ENCODE measurements at regions not wholly inside any gene's neighbourhood (a gene's known extent, or its start where the extent isn't known, plus 50 kb on each side); places are given as distances from the start of the nearest gene placed in this dataset.
"Not testable (repeated sequence)": the region's sequence is repeated elsewhere in the genome, so short reads cannot be mapped to it uniquely, and the experiment has no call there.

DNA sequence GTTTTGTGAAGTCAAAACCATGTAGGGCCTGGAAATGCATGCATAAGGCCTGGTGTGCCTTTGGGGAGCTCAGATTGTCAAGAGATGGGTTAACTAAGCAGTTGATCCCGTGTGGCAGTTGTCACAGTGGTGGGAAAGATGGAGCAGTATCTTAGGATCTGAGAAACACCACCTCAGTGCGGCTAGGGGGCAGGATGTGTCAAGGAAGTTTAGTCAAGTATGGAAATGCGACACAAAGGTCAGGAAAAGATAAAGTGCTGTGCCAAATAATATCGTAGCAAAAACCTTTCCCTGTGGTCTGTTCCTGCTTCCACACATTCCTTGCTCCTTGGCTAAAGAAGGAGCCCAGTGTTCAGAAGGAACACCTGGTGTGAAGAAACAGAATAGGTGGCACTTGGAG is 396.4 kb downstream of the EDEM1 start:
- H3K4me3 ChIP-seq (ENCODE audit: low read depth, low read length), result no peak overlapping the region
- H3K36me3 ChIP-seq, result no peaks in the 10 kb centered on the region
- H3K4me1 ChIP-seq, result no peaks in the 10 kb centered on the region
- TF ChIP-seq, protein P1, sequence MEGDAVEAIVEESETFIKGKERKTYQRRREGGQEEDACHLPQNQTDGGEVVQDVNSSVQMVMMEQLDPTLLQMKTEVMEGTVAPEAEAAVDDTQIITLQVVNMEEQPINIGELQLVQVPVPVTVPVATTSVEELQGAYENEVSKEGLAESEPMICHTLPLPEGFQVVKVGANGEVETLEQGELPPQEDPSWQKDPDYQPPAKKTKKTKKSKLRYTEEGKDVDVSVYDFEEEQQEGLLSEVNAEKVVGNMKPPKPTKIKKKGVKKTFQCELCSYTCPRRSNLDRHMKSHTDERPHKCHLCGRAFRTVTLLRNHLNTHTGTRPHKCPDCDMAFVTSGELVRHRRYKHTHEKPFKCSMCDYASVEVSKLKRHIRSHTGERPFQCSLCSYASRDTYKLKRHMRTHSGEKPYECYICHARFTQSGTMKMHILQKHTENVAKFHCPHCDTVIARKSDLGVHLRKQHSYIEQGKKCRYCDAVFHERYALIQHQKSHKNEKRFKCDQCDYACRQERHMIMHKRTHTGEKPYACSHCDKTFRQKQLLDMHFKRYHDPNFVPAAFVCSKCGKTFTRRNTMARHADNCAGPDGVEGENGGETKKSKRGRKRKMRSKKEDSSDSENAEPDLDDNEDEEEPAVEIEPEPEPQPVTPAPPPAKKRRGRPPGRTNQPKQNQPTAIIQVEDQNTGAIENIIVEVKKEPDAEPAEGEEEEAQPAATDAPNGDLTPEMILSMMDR (IDR thresholded peaks at IDR 0.05; ENCODE audit: low read depth, low read length), result no peak
- no peak for DNase-seq
- H3K27me3 ChIP-seq, result no peaks in the 10 kb centered on the region
- H3K9me3 ChIP-seq, result no peaks in the 10 kb centered on the region

DNA sequence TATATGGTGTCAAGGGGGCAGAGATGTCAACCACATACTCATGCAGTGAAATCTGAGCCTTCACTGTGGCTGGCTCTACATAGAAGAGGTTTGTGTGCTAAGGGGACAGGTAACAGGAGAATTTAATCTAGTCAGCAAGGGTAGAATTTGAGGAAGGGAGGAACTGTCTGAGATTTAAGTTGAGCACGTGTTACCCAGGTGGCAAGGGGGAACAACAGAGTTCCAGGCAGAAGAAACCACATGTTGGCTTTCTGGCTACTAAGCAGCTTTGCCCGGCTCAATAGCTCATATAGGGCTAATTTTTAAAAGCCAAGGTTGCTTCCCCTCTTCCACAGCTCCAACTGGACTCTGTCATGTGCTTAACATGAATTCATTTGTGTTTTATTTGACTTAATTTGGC is 397.6 kb downstream of the EDEM1 start:
- no peak for DNase-seq
- Histone ChIP-seq H3K4me1 (no peaks in the 10 kb centered on the region), H3K9me3 (no peaks in the 10 kb centered on the region), H3K36me3 (no peaks in the 10 kb centered on the region), H3K4me3 (ENCODE audit: low read depth, low read length) (no peak overlapping the region), H3K27me3 (no peaks in the 10 kb centered on the region)
- TF ChIP-seq, protein P1 (IDR thresholded peaks at IDR 0.05; ENCODE audit: low read depth, low read length), result no peak

DNA sequence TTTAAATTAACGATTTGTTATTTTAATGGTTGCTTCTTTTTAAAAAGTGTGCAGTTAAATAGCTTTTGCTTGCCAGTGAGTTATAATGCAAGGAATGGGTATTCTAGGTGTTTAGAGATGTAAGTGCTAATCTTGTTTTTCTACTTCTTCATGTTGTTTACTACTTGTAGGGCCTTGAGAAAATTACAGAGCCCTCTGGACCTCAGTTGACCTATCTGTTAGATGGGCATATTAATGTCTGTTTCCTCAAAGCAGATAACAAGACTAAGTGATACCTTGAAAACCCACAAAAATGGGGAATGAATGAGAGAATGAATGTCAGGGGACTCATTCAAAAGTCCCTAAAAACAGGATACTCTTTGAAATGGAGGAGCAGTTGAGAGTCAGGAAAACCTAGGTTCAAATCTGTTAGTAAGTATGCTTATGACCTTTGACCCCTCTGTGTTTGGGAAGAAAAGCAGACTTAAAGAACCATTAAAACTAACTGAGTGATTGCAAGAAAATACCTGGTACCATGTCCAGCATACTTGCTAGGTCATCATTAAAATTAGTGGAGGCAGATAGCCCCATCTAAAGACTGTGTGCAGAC is 419.5 kb downstream of the EDEM1 start:
- TF ChIP-seq, protein P1 (IDR thresholded peaks at IDR 0.05; ENCODE audit: low read depth, low read length), result no peak
- H3K36me3 ChIP-seq, result no peaks in the 10 kb centered on the region
- no peaks in the 10 kb centered on the region for H3K9me3 ChIP-seq
- no peak overlapping the region for H3K4me3 ChIP-seq (ENCODE audit: low read depth, low read length)
- no peaks in the 10 kb centered on the region for H3K27me3 ChIP-seq
- H3K4me1 ChIP-seq, result no peaks in the 10 kb centered on the region
- no peak for DNase-seq

DNA sequence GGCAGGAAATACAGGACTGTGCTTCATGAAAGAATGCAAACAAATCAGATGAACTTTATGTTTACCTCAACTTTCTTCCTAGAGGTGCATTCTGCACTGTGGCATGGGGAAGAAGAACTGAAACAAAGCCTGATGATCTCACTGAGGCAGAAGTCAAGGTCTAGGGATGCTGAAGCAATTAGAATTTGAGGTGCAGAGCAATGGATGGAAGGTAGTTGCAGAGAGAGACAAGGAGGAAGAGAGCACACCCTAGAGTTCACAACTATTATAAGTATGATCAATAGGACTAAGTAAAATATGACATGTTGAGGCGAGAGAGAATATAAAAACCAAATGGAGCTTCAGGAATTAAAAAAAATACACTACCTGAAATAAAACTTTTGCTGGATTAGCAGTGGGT is 420.1 kb downstream of the EDEM1 start:
- Histone ChIP-seq H3K4me1 (no peaks in the 10 kb centered on the region), H3K9me3 (no peaks in the 10 kb centered on the region), H3K4me3 (ENCODE audit: low read depth, low read length) (no peak overlapping the region), H3K36me3 (no peaks in the 10 kb centered on the region), H3K27me3 (no peaks in the 10 kb centered on the region)
- TF ChIP-seq, protein P1 (IDR thresholded peaks at IDR 0.05; ENCODE audit: low read depth, low read length), result no peak
- no peak for DNase-seq

DNA sequence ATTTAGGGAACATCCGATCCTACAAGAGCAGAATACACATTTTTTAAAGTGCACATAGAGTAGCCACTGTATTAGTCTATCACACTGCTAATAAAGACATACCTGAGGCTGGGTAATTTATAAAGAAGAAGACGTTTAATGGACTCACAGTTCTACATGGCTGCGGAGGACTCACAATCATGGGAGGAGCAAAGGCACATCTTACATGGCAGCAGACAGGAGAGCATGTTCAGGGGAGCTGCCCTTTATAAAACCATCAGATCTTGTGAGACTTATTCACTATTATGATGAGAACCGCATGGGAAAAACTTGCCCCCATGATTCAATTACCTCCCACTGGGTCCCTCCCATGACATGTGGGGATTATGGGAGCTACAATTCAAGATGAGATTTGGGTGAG is 421.5 kb downstream of the EDEM1 start:
- not testable (repeated sequence) for H3K4me1 ChIP-seq; H3K4me3 ChIP-seq (ENCODE audit: low read depth, low read length); H3K36me3 ChIP-seq; H3K9me3 ChIP-seq; DNase-seq; H3K27me3 ChIP-seq

DNA sequence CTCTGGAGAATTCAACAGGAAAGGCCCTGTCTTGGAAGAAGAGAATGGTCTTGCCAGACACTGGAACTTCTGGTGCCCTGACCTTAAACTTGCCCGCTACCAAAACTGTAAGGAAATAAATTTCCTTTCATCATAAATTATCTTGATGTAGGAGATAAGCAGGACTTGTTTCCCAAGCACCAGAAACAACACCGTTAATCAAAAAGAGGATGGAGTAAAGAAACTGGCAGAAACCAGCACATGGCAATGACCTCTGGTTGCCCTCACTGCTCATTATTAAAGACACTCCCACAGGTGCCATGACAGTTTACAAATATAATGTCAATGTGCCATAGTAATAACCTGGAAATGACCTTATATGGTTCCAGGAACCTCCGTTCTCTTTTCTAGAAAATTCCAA is 426.1 kb downstream of the EDEM1 start:
- Histone ChIP-seq H3K4me1 (no peaks in the 10 kb centered on the region), H3K4me3 (ENCODE audit: low read depth, low read length) (no peak overlapping the region), H3K27me3 (no peaks in the 10 kb centered on the region), H3K36me3 (no peaks in the 10 kb centered on the region), H3K9me3 (no peaks in the 10 kb centered on the region)
- no peak for DNase-seq
- TF ChIP-seq, protein P1 (IDR thresholded peaks at IDR 0.05; ENCODE audit: low read depth, low read length), result no peak

DNA sequence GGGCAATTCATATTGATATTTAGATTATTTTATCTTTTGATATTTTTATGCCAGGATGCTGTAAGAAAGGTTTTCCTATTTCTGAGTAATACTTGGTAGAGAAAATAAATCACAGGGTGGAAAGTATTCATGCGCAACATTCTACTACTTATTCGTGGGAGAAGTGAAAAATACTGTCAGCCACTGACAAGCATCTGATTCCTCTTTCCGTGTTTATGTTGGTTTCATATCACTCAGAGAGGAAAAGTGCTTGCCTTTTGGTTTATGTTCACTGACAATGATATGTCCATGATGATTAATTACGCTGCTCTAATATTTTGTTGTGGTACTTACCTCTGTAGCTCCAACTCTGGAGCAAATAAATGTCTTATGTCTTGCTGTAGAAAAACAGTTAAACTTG is 429.4 kb downstream of the EDEM1 start:
- TF ChIP-seq, protein P1 (IDR thresholded peaks at IDR 0.05; ENCODE audit: low read depth, low read length), result no peak
- Histone ChIP-seq H3K27me3 (no peaks in the 10 kb centered on the region), H3K9me3 (no peaks in the 10 kb centered on the region), H3K4me1 (no peaks in the 10 kb centered on the region), H3K36me3 (no peaks in the 10 kb centered on the region), H3K4me3 (ENCODE audit: low read depth, low read length) (no peak overlapping the region)
- no peak for DNase-seq
